ENCODE measurements at regions not wholly inside any gene's neighbourhood (a gene's known extent, or its start where the extent isn't known, plus 50 kb on each side); places are given as distances from the start of the nearest gene placed in this dataset.

- H3K79me2 ChIP-seq (ENCODE audit: insufficient read depth, low read depth, low read length): no peaks in the 10 kb centered on the region
- no peaks in the 10 kb centered on the region for H4K20me1 ChIP-seq (ENCODE audit: insufficient read depth, low read length)
- ChIA-PET POLR2A (no interaction called here), CTCF (ENCODE audit: unreplicated experiment) (no interaction called here)
- H3K36me3 ChIP-seq (ENCODE audit: insufficient read depth, low read length): no peaks in the 10 kb centered on the region
- no peaks in the 10 kb centered on the region for H3K4me1 ChIP-seq (ENCODE audit: insufficient read depth, low read length, poor library complexity, severe bottlenecking)
- H3K9me2 ChIP-seq (ENCODE audit: insufficient read depth, low read length): no peaks in the 10 kb centered on the region
- H3K9me3 ChIP-seq (ENCODE audit: low read length): no peaks in the 10 kb centered on the region
- H3K4me3 ChIP-seq (ENCODE audit: low read depth, low read length, poor library complexity, severe bottlenecking): no peak overlapping the region
- TF ChIP-seq EZH2phosphoT487 (IDR thresholded peaks at IDR 0.05; ENCODE audit: borderline replicate concordance, low read depth, low read length) (no peak), CTCF (conservative IDR thresholded peaks at IDR 0.05; ENCODE audit: low read length) (no peak)
- BruUV-seq (replicated peaks): no TSS peak
- intact Hi-C loops (cut with micrococcal nuclease; ENCODE audit: unreplicated experiment): no loop called here
- H2AFZ ChIP-seq (ENCODE audit: low read length): no peak overlapping the region
- no peak overlapping the region for H3K4me2 ChIP-seq (ENCODE audit: low read length)
- no peak overlapping the region for H3K27ac ChIP-seq (ENCODE audit: low read depth, low read length, poor library complexity, severe bottlenecking)
- no peak for DNase-seq (ENCODE audit: low spot score)
Measured at GRCh38 chr11:105432241-105432995, 177.5 kb upstream of the GRIA4 start.

GRCh38 chr11:105429096-105429910 is 180.6 kb upstream of the GRIA4 start:
- ChIA-PET CTCF (ENCODE audit: unreplicated experiment) (no interaction called here), POLR2A (interaction anchor here (0.6 kb wide), 1 partner anchor 342 kb away, joined by 3 read pairs; no protein-coding TSS in a partner anchor)
- TF ChIP-seq CTCF (conservative IDR thresholded peaks at IDR 0.05; ENCODE audit: low read length) (no peak), EZH2phosphoT487 (IDR thresholded peaks at IDR 0.05; ENCODE audit: borderline replicate concordance, low read depth, low read length) (no peak)
- H3K79me2 ChIP-seq (ENCODE audit: insufficient read depth, low read depth, low read length): no peaks in the 10 kb centered on the region
- no peaks in the 10 kb centered on the region for H3K9me2 ChIP-seq (ENCODE audit: insufficient read depth, low read length)
- no peaks in the 10 kb centered on the region for H4K20me1 ChIP-seq (ENCODE audit: insufficient read depth, low read length)
- no peak overlapping the region for H3K4me3 ChIP-seq (ENCODE audit: low read depth, low read length, poor library complexity, severe bottlenecking)
- no peak for DNase-seq (ENCODE audit: low spot score)
- H3K36me3 ChIP-seq (ENCODE audit: insufficient read depth, low read length): no peaks in the 10 kb centered on the region
- intact Hi-C loops (cut with micrococcal nuclease; ENCODE audit: unreplicated experiment): no loop called here
- H2AFZ ChIP-seq (ENCODE audit: low read length): no peak overlapping the region
- H3K27ac ChIP-seq (ENCODE audit: low read depth, low read length, poor library complexity, severe bottlenecking): no peak overlapping the region
- H3K4me2 ChIP-seq (ENCODE audit: low read length): no peak overlapping the region
- no TSS peak for BruUV-seq (replicated peaks)
- no peaks in the 10 kb centered on the region for H3K9me3 ChIP-seq (ENCODE audit: low read length)
- H3K4me1 ChIP-seq (ENCODE audit: insufficient read depth, low read length, poor library complexity, severe bottlenecking): no peaks in the 10 kb centered on the region

- Histone ChIP-seq H4K20me1 (ENCODE audit: insufficient read depth, low read length) (no peaks in the 10 kb centered on the region), H3K9me3 (ENCODE audit: low read length) (no peaks in the 10 kb centered on the region), H3K9me2 (ENCODE audit: insufficient read depth, low read length) (no peaks in the 10 kb centered on the region), H2AFZ (ENCODE audit: low read length) (no peak overlapping the region), H3K4me1 (ENCODE audit: insufficient read depth, low read length, poor library complexity, severe bottlenecking) (no peaks in the 10 kb centered on the region), H3K27ac (ENCODE audit: low read depth, low read length, poor library complexity, severe bottlenecking) (no peak overlapping the region), H3K4me2 (ENCODE audit: low read length) (no peak overlapping the region), H3K79me2 (ENCODE audit: insufficient read depth, low read depth, low read length) (no peaks in the 10 kb centered on the region), H3K4me3 (ENCODE audit: low read depth, low read length, poor library complexity, severe bottlenecking) (no peak overlapping the region), H3K36me3 (ENCODE audit: insufficient read depth, low read length) (no peaks in the 10 kb centered on the region)
- TF ChIP-seq EZH2phosphoT487 (IDR thresholded peaks at IDR 0.05; ENCODE audit: borderline replicate concordance, low read depth, low read length) (no peak), CTCF (conservative IDR thresholded peaks at IDR 0.05; ENCODE audit: low read length) (no peak)
- no TSS peak for BruUV-seq (replicated peaks)
- no peak for DNase-seq (ENCODE audit: low spot score)
- ChIA-PET CTCF (ENCODE audit: unreplicated experiment) (no interaction called here), POLR2A (no interaction called here)
- intact Hi-C loops (cut with micrococcal nuclease; ENCODE audit: unreplicated experiment): no loop called here
Measured at GRCh38 chr11:105407101-105407500, 202.8 kb upstream of the GRIA4 start.

All from OCI-LY7 (cell line).